C4-2B (cell line): ENCODE measurements at regions not wholly inside any gene's neighbourhood (a gene's known extent, or its start where the extent isn't known, plus 50 kb on each side); places are given as distances from the start of the nearest gene placed in this dataset.

Source experiments
- CTCF ChIP-seq: fragments of 450-650 bp; conservative IDR thresholded peaks from 2 replicates; pipeline ENCODE4 v1.5.1; 2017; ENCODE audit warnings: mild to moderate bottlenecking
- ZFX ChIP-seq: fragments of 450-650 bp; IDR thresholded peaks from 2 replicates; pipeline ENCODE4 v1.6.1; 2017

- TF ChIP-seq CTCF, result no peak
- no peak for TF ChIP-seq ZFX
Measured at GRCh38 chr9:106626936-106627335, 236.0 kb upstream of the ZNF462 start.
